Islet of Langerhans (tissue), 1 donor: ENCODE measurements at regions not wholly inside any gene's neighbourhood (a gene's known extent, or its start where the extent isn't known, plus 50 kb on each side); places are given as distances from the start of the nearest gene placed in this dataset.

ENCODE experiments used
- FAIRE-seq: peaks from one replicate; lab custom pipeline; 2011; peaks lifted over from hg19 to GRCh38; lab: Jason Lieb, UNC

- no peak for FAIRE-seq
Observed at GRCh38 chr11:91804042-91804441, 420.6 kb upstream of the FAT3 start.

GRCh38 chr11:91802475-91802874 is 422.1 kb upstream of the FAT3 start:
- no peak for FAIRE-seq

GRCh38 chr11:91800208-91800914 is 424.3 kb upstream of the FAT3 start:
- FAIRE-seq, result no peak

GRCh38 chr11:91798240-91798639 is 426.4 kb upstream of the FAT3 start:
- FAIRE-seq, result no peak

GRCh38 chr11:91796999-91797398 is 427.6 kb upstream of the FAT3 start:
- FAIRE-seq, result peak; percentile 86

GRCh38 chr11:91795139-91795887 is 429.3 kb upstream of the FAT3 start:
- FAIRE-seq, result no peak

- no peak for FAIRE-seq
Observed at GRCh38 chr11:91794146-91794545, 430.5 kb upstream of the FAT3 start.

- FAIRE-seq, result no peak
Observed at GRCh38 chr11:91792779-91793262, 431.8 kb upstream of the FAT3 start.

GRCh38 chr11:91791171-91791468 is 433.5 kb upstream of the FAT3 start:
- FAIRE-seq, result no peak

GRCh38 chr11:91790346-91791170 is 434.1 kb upstream of the FAT3 start:
- no peak for FAIRE-seq

GRCh38 chr11:91788764-91789163 is 435.9 kb upstream of the FAT3 start:
- no peak for FAIRE-seq

GRCh38 chr11:91786097-91786496 is 438.5 kb upstream of the FAT3 start:
- FAIRE-seq, result no peak

GRCh38 chr11:91783173-91783572 is 441.4 kb upstream of the FAT3 start:
- no peak for FAIRE-seq

- no peak for FAIRE-seq
Observed at GRCh38 chr11:91778758-91779157, 445.9 kb upstream of the FAT3 start.

GRCh38 chr11:91776655-91777054 is 448.0 kb upstream of the FAT3 start:
- FAIRE-seq, result no peak

GRCh38 chr11:91773090-91773489 is 451.5 kb upstream of the FAT3 start:
- no peak for FAIRE-seq

GRCh38 chr11:91771961-91772360 is 452.7 kb upstream of the FAT3 start:
- FAIRE-seq, result no peak

GRCh38 chr11:91768783-91769182 is 455.8 kb upstream of the FAT3 start:
- no peak for FAIRE-seq

GRCh38 chr11:91763331-91763730 is 461.3 kb upstream of the FAT3 start:
- FAIRE-seq, result no peak

GRCh38 chr11:91761406-91762025 is 463.1 kb upstream of the FAT3 start:
- FAIRE-seq, result no peak

GRCh38 chr11:91756829-91757480 is 467.7 kb upstream of the FAT3 start:
- FAIRE-seq, result no peak
